AG04449 (cell line): ENCODE measurements at regions not wholly inside any gene's neighbourhood (a gene's known extent, or its start where the extent isn't known, plus 50 kb on each side); places are given as distances from the start of the nearest gene placed in this dataset.

Source experiments
- CTCF ChIA-PET: fragments of 350-600 bp; formaldehyde crosslinking; extraction: SDS; loops from one replicate; lab custom pipeline; 2021; ENCODE audit warnings: antibody characterized with exemption; lab: Yijun Ruan, JAX
- POLR2A ChIA-PET: fragments of 400-600, 350-600 bp; formaldehyde crosslinking; extraction: SDS; loops from one replicate; lab custom pipeline; 2020; ENCODE audit warnings: antibody characterized with exemption, inconsistent platforms; lab: Yijun Ruan, JAX
- DNase-seq: peaks from one replicate; pipeline ENCODE4 v3.0.0-alpha.2; 2010; ENCODE audit warnings: low read depth, low spot score
- H3K4me3 ChIP-seq: 2 replicates; pipeline ENCODE4 v1.5.1; 2011; ENCODE audit warnings: low read depth, mild to moderate bottlenecking, control low read depth, low read length
- TF ChIP-seq, protein P1 (sequence below): IDR thresholded peaks from one replicate; pipeline ENCODE4 v1.5.1; 2011; ENCODE audit warnings: mild to moderate bottlenecking, moderate library complexity, low read length, control low read depth, inconsistent platforms; ENCODE audit not compliant: insufficient read depth; ENCODE audit errors: missing control alignments

DNA sequence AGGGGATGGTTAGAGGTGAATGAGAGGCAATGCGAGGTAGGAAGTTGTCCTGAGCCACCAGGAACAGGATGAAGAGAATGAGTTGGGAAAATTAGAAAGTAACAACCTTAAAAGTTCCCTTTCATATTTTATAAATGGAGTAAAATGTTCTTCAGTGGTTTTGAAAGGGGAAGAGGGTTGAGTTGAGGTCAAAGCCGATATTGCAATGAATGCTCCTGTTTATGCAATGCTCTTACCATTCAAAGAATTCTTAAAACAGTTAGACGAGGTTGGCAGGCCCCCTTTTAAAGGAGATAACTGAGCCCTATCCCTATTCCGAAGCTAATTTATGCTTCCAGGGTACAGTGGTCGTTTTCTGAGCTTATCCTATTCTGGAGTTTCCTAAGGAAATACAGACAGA is 2110.3 kb upstream of the CELF4 start:
- ChIA-PET POLR2A (no interaction called here), CTCF (no interaction called here)
- TF ChIP-seq, protein P1, sequence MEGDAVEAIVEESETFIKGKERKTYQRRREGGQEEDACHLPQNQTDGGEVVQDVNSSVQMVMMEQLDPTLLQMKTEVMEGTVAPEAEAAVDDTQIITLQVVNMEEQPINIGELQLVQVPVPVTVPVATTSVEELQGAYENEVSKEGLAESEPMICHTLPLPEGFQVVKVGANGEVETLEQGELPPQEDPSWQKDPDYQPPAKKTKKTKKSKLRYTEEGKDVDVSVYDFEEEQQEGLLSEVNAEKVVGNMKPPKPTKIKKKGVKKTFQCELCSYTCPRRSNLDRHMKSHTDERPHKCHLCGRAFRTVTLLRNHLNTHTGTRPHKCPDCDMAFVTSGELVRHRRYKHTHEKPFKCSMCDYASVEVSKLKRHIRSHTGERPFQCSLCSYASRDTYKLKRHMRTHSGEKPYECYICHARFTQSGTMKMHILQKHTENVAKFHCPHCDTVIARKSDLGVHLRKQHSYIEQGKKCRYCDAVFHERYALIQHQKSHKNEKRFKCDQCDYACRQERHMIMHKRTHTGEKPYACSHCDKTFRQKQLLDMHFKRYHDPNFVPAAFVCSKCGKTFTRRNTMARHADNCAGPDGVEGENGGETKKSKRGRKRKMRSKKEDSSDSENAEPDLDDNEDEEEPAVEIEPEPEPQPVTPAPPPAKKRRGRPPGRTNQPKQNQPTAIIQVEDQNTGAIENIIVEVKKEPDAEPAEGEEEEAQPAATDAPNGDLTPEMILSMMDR, result no peak
- DNase-seq, result no peak
- no peak overlapping the region for H3K4me3 ChIP-seq

DNA sequence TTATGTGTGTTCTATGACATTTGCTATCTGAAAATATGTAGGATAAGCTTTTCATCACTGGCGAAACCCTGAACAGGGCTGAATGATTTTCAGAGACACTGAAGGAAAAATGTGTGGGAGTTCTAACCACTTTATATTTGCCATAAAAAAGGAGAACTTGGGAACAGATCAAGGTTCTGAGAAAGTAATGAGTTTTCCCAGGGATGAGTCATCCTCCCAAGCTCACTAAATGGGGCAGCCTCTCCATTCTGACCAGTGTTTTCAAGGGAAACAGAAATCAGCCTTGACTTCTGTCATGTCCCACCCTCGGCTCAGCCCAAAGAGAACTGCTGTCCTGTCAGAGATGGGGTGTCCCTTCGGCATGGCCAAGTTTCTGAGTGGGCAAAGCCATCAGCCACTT is 2109.8 kb upstream of the CELF4 start:
- CTCF ChIA-PET, result no interaction called here
- peak; percentile 12 for DNase-seq
- no peak overlapping the region for H3K4me3 ChIP-seq
- POLR2A ChIA-PET, result no interaction called here
- TF ChIP-seq, protein P1, result no peak

DNA sequence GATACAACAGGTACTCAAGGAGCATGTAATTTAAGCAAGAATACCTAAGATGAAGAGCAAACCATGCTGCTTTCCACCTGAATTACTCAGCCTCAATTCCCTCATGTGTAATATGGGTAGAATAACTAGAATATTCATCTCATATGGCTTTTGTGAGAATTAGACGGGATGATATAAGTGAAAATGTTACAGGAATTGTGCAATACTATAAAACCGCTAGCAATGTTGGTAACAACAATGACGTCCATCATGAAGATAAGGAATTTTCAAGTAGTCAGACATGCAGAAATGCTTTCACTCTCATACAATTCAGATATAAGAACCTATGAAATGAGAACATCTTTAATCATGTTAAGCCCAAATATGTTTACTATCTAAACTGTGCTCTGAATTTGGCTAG is 2106.6 kb upstream of the CELF4 start:
- DNase-seq, result no peak
- POLR2A ChIA-PET, result no interaction called here
- no peak overlapping the region for H3K4me3 ChIP-seq
- TF ChIP-seq, protein P1, result no peak
- CTCF ChIA-PET, result no interaction called here

DNA sequence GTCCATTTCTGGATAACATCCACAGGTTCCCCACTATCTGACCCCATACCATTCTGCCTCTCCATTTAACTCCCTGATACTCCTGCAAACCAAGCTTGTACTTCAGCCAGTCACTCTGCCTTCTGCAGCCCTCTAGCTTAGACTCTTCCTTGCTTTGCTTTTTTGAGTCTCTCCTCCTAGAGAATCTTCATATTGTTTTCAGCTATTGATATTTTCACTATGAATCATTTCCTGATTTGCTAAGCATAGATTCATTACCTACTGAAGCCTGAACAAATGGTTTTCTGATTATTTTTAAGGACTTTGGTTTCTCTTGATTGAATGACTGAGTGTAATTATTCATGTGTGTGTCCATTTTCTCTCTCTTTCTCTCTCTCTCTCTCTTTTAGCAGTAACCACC is 2102.3 kb upstream of the CELF4 start:
- no peak for DNase-seq

DNA sequence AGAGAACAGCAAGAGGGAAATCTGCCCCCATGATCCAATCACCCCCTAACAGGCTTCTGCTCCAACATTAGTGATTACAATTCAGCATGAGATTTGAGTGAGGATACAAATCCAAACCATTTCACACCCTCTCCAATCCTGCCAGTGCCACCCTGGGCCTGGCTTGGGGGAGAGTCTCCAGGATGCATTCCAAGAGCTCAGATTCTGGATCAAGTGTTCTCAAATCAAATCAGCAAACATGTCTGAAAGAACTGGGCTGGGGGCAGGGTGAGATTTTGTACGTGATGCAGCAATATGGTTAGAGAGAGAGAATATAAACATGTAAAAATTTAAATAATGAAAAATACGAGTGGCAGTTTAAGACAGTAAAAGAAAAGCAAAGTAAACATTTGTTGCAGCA is 2100.9 kb upstream of the CELF4 start:
- POLR2A ChIA-PET, result no interaction called here
- DNase-seq, result no peak
- CTCF ChIA-PET, result no interaction called here
- H3K4me3 ChIP-seq, result no peak overlapping the region
- TF ChIP-seq, protein P1, result no peak

More for the DNA sequence above, 2102.3 kb upstream of the CELF4 start:
- ChIA-PET POLR2A (no interaction called here), CTCF (no interaction called here)
- TF ChIP-seq, protein P1, result no peak
- no peak overlapping the region for H3K4me3 ChIP-seq

DNA sequence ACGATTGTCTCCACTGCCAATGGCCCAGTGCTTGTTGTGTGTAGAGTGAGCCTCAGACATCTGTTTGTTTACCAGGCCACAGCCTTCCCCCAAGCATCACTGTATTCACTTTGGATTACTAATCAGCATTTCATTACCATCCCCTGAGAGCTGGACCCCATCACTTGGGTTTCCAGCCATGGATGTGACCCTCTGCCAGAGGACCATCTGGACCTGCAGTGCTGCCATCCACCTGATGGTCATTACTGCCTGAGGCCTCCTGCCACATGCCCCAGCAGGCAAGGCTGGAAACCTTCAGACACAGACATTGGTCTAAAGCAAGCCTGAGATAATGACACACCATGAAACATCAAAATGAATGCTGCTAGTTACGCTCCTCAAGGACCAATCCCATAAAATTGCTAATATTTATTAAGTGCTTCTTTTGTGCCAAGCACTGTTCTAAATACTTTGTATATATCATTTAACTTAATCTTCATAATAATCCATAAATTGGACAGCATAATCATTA is 2096.3 kb upstream of the CELF4 start:
- ChIA-PET CTCF (no interaction called here), POLR2A (no interaction called here)
- TF ChIP-seq, protein P1, result no peak
- DNase-seq, result no peak
- H3K4me3 ChIP-seq, result no peak overlapping the region
